DND-41 (cell line): ENCODE measurements at regions not wholly inside any gene's neighbourhood (a gene's known extent, or its start where the extent isn't known, plus 50 kb on each side); places are given as distances from the start of the nearest gene placed in this dataset.

Experiments
- CTCF ChIP-seq: IDR thresholded peaks from 2 replicates; pipeline ENCODE4 v1.5.1; 2012; ENCODE audit warnings: borderline replicate concordance, low read length, moderate library complexity, mild to moderate bottlenecking; ENCODE audit not compliant: poor library complexity, severe bottlenecking; ENCODE audit errors: extremely low read depth
- EZH2 ChIP-seq: IDR thresholded peaks from 3 replicates; pipeline ENCODE4 v1.6.1; 2012; ENCODE audit warnings: borderline replicate concordance, low read depth, mild to moderate bottlenecking, moderate library complexity, low read length, inconsistent platforms; ENCODE audit not compliant: severe bottlenecking

- no peak for TF ChIP-seq CTCF
- TF ChIP-seq EZH2 = no peak
Observed at GRCh38 chr17:34055606-34056005, 199.5 kb upstream of the CCL2 start.
